Choroid plexus epithelial cell (primary cell): ENCODE measurements at regions not wholly inside any gene's neighbourhood (a gene's known extent, or its start where the extent isn't known, plus 50 kb on each side); places are given as distances from the start of the nearest gene placed in this dataset.
"Not testable (repeated sequence)": the region's sequence is repeated elsewhere in the genome, so short reads cannot be mapped to it uniquely, and the experiment has no call there.

Experiments
- DNase-seq: peaks from one replicate; pipeline ENCODE4 v3.0.0-alpha.2; 2010; ENCODE audit warnings: low read depth
- H3K4me3 ChIP-seq: 2 replicates; pipeline ENCODE4 v1.5.1; 2011; ENCODE audit warnings: low read depth, mild to moderate bottlenecking, control low read depth, low read length, moderate library complexity
- TF ChIP-seq, protein P1 (sequence below): conservative IDR thresholded peaks from 2 replicates; pipeline ENCODE4 v1.5.1; 2011; ENCODE audit warnings: low read depth, mild to moderate bottlenecking, control low read depth, inconsistent platforms, low read length, moderate library complexity

DNA sequence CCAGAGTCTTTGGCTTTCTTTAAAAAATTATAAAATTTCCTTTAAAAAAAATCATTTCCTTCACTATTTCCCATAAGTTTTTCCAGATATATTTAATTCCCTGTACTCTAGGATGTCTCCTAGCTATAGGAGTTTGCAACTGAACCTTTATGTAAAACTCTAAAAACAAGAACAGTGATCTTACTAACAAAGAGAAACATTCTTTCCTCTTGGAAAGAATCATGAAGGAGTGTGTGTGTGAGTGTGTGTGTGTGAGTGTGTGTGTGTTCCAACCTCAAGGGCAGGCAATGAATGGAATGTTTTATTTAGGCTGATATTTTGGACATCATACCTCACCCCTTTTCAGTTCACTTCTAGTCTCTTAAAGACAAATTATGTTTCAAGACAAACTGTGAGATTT lies 309.2 kb downstream of the CEMIP2 start:
- H3K4me3 ChIP-seq = no peak overlapping the region
- TF ChIP-seq, protein P1, sequence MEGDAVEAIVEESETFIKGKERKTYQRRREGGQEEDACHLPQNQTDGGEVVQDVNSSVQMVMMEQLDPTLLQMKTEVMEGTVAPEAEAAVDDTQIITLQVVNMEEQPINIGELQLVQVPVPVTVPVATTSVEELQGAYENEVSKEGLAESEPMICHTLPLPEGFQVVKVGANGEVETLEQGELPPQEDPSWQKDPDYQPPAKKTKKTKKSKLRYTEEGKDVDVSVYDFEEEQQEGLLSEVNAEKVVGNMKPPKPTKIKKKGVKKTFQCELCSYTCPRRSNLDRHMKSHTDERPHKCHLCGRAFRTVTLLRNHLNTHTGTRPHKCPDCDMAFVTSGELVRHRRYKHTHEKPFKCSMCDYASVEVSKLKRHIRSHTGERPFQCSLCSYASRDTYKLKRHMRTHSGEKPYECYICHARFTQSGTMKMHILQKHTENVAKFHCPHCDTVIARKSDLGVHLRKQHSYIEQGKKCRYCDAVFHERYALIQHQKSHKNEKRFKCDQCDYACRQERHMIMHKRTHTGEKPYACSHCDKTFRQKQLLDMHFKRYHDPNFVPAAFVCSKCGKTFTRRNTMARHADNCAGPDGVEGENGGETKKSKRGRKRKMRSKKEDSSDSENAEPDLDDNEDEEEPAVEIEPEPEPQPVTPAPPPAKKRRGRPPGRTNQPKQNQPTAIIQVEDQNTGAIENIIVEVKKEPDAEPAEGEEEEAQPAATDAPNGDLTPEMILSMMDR = no peak
- no peak for DNase-seq

DNA sequence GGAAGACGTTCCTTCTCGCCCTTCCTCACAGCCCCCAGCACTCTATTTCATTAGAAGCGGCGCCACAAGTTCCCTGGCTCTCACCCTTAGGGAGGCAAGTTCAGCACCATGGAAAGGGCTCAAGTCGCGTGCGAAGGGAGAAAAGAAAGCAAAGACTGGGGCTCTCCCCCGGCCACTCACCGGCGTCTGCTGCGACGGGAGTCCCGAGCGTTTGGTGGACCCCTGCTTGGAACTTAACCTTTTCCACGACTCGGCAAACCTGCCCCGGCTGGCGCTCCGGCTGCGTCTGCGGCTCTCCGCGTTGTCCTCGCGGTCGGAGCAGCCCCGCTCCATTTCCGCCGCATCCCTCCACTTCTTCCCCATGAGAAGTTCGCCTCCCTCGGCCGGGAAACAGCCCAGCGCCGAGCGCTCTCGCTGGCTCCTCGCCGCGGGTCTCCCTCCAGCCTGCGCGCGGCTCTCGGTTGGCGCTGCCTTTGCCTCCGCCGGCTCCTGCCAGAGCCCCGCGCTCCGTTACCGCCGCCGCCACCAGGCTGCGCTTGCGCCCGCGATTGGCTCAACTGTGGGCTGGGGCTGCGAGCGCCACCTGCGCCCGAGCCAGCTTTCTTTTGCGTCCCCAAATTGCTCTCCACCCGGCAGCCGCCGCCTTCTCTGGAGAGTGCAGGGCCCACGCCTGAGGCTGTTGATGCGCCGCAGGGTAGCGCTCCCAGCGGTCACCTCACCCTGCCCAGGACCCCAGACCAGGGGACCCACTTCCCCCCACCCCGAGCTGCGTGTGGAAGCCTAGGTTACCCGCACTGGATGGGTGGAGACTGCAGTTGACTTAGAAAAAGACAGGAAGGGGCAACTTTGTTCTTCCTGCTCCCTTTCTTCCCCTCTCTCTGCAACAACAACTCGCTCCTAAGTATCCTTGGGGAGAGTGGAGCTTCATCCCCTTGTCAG lies 321.6 kb downstream of the CEMIP2 start:
- TF ChIP-seq, protein P1 = no peak
- peak; percentile 50 for DNase-seq
- peak overlapping the region; percentile 51 for H3K4me3 ChIP-seq

DNA sequence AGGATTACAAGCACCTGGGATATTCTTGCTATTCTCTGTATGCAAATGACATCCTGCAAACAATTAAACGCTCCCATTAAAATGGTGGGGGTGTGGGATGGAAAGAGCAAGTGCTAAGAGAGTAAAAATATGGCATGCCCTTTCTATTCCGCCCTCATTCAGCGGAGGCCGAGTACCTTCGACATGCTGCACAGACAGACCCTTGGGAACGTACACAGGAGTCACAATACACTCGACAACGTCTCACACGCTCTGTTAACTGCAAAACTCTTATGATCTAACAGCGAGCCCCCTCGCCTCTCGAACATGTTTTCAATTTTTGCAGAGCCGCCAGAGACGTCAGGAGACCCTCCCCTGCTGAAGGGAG lies 322.2 kb downstream of the CEMIP2 start:
- DNase-seq = no peak
- no peak overlapping the region for H3K4me3 ChIP-seq
- TF ChIP-seq, protein P1 = no peak

DNA sequence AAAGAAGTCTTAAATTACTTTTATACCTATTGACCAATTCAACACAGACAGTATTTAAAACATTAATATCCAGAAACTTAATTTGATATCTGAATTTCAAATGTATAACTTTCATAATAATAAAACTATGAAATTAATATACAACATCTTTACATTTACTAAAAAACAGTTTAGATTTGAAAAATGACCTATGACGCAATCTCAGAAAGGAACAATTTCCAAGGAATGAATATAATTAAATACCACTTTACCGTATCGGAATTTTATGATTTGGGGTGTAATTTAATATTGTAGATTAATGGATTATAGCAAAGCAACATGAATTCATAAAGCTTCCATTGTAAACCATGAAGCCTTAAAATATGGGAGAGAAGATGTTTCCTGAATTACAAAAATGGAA lies 321.5 kb upstream of the TRPM3 start:
- DNase-seq = no peak
- H3K4me3 ChIP-seq = no peak overlapping the region
- TF ChIP-seq, protein P1 = no peak

DNA sequence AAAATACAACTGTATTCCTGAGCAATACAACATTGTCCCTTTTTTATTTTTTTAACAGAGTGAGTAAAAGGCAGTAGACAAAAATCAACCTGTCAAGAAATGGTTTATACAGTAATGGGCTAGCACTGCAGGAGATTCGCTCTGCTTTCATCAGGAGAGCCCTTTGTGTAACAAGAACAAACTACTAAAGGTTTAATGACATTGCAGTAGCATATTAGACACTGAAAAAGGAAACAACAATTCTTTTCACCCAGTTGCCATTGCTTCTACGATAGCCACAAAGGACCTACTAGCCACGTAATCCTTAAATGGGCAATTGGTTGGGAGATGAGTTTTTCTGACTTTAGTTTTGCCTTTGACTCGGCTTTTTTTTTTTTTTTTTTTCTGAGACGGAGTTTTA lies 319.8 kb upstream of the TRPM3 start:
- no peak for DNase-seq
- H3K4me3 ChIP-seq = no peak overlapping the region
- TF ChIP-seq, protein P1 = no peak

DNA sequence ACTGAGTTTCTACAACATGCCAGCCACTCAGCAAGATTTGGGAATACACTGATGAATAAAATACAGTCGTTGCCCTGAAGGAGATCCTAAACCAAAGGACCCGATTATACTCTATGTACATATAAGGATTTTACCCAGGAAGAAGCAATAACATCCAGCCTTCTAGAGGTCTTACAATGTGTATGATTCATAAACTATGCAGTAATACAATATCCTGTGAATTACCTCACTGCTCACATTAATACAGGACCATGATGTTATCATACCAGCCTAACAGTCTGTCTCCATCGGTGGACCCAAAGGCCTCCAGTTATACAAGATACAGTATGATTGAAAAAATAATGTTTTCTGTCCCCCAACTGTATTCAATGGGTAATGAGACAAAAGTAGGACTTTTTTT lies 310.5 kb upstream of the TRPM3 start:
- H3K4me3 ChIP-seq = no peak overlapping the region
- DNase-seq = no peak
- TF ChIP-seq, protein P1 = no peak

DNA sequence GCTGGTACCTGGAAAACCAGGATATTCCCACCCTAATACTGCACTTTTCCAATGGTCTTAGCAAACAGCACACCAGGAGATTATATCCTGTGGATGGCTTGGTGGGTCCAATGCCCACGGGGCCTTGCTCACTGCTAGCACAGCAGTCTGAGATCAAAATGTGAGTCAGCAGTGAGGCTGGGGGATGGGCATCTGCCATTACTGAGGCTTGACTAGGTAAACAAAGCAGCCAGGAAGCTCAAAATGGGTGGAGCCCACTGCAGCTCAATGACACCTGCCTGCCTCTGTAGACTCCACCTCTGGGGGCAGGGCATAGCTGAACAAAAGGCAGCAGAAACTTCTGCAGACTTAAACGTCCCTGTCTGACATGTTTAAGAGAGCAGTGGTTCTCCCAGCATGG lies 285.9 kb upstream of the TRPM3 start:
- DNase-seq, H3K4me3 ChIP-seq: not testable (repeated sequence)
